ENCODE measurements at regions not wholly inside any gene's neighbourhood (a gene's known extent, or its start where the extent isn't known, plus 50 kb on each side); places are given as distances from the start of the nearest gene placed in this dataset.

GRCh38 chr3:18086760-18087159 is 338.4 kb downstream of the SATB1 start:
- TF ChIP-seq, protein P1, sequence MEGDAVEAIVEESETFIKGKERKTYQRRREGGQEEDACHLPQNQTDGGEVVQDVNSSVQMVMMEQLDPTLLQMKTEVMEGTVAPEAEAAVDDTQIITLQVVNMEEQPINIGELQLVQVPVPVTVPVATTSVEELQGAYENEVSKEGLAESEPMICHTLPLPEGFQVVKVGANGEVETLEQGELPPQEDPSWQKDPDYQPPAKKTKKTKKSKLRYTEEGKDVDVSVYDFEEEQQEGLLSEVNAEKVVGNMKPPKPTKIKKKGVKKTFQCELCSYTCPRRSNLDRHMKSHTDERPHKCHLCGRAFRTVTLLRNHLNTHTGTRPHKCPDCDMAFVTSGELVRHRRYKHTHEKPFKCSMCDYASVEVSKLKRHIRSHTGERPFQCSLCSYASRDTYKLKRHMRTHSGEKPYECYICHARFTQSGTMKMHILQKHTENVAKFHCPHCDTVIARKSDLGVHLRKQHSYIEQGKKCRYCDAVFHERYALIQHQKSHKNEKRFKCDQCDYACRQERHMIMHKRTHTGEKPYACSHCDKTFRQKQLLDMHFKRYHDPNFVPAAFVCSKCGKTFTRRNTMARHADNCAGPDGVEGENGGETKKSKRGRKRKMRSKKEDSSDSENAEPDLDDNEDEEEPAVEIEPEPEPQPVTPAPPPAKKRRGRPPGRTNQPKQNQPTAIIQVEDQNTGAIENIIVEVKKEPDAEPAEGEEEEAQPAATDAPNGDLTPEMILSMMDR (IDR thresholded peaks at IDR 0.05; ENCODE audit: insufficient read depth, low read depth, low read length): no peak
- no peak for TF ChIP-seq EZH2 (IDR thresholded peaks at IDR 0.05; ENCODE audit: insufficient read depth, low read length)

Measured in astrocyte (in vitro differentiated cells and primary cell).